ENCODE measurements at regions not wholly inside any gene's neighbourhood (a gene's known extent, or its start where the extent isn't known, plus 50 kb on each side); places are given as distances from the start of the nearest gene placed in this dataset.
"Not testable (repeated sequence)": the region's sequence is repeated elsewhere in the genome, so short reads cannot be mapped to it uniquely, and the experiment has no call there.

GRCh38 chr6:155765275-155766194 is 309.9 kb upstream of the NOX3 start:
- Mint-ChIP-seq H3K36me3 (no peaks in the 10 kb centered on the region), H3K9me3 (no peaks in the 10 kb centered on the region), H3K4me1 (no peaks in the 10 kb centered on the region), H3K4me3 (no peak overlapping the region), H3K27ac (no peak overlapping the region), H3K27me3 (ENCODE audit: insufficient read depth, low read depth) (no peaks in the 10 kb centered on the region)
- Histone ChIP-seq H4K20me1 (ENCODE audit: low read depth) (no peaks in the 10 kb centered on the region), H3K4me3 (no peak overlapping the region), H3K36me3 (no peaks in the 10 kb centered on the region), H3K9me3 (ENCODE audit: low read depth) (peaks cover 3% of the 10 kb centered on the region), H3K9ac (no peak overlapping the region), H3K27ac (no peak overlapping the region), H3K79me2 (ENCODE audit: low read depth) (no peaks in the 10 kb centered on the region), H3F3A (ENCODE audit: low read depth) (no peaks in the 10 kb centered on the region), H3K27me3 (no peaks in the 10 kb centered on the region), H3K4me2 (no peak overlapping the region), H3K4me1 (no peaks in the 10 kb centered on the region), H2AFZ (replicated peaks) (no peak overlapping the region)
- TF ChIP-seq EZH2phosphoT487 (IDR thresholded peaks at IDR 0.05) = no peak
- TF ChIP-seq CTCF (IDR thresholded peaks at IDR 0.05) = no peak
- no peak for TF ChIP-seq EZH2 (IDR thresholded peaks at IDR 0.05)
- DNase-seq (ENCODE audit: low spot score) = no peak

- TF ChIP-seq EZH2 (IDR thresholded peaks at IDR 0.05) (no peak), CTCF (IDR thresholded peaks at IDR 0.05) (no peak), EZH2phosphoT487 (IDR thresholded peaks at IDR 0.05) (no peak)
- H3K9me3 Mint-ChIP-seq = no peaks in the 10 kb centered on the region
- no peak overlapping the region for H3K4me3 Mint-ChIP-seq
These were observed 307.0 kb upstream of the NOX3 start for GRCh38 chr6:155762649-155763048.

GRCh38 chr6:155755452-155755851 is 299.8 kb upstream of the NOX3 start:
- H2AFZ ChIP-seq (replicated peaks) = no peak overlapping the region
- no peaks in the 10 kb centered on the region for H4K20me1 ChIP-seq (ENCODE audit: low read depth)
- H3K27me3 Mint-ChIP-seq (ENCODE audit: insufficient read depth, low read depth) = no peaks in the 10 kb centered on the region

More at GRCh38 chr6:155762649-155763048, 307.0 kb upstream of the NOX3 start:
- Mint-ChIP-seq H3K36me3 (no peaks in the 10 kb centered on the region), H3K27ac (no peak overlapping the region), H3K27me3 (ENCODE audit: insufficient read depth, low read depth) (no peaks in the 10 kb centered on the region), H3K4me1 (no peaks in the 10 kb centered on the region)
- no peaks in the 10 kb centered on the region for H3K4me1 ChIP-seq
- H2AFZ ChIP-seq (replicated peaks) = no peak overlapping the region
- no peak overlapping the region for H3K9ac ChIP-seq
- H3F3A ChIP-seq (ENCODE audit: low read depth) = no peaks in the 10 kb centered on the region
- no peaks in the 10 kb centered on the region for H4K20me1 ChIP-seq (ENCODE audit: low read depth)
- no peak overlapping the region for H3K4me3 ChIP-seq
- no peaks in the 10 kb centered on the region for H3K9me3 ChIP-seq (ENCODE audit: low read depth)
- H3K36me3 ChIP-seq = no peaks in the 10 kb centered on the region
- no peaks in the 10 kb centered on the region for H3K79me2 ChIP-seq (ENCODE audit: low read depth)
- no peaks in the 10 kb centered on the region for H3K27me3 ChIP-seq
- no peak overlapping the region for H3K27ac ChIP-seq
- no peak for DNase-seq (ENCODE audit: low spot score)
- no peak overlapping the region for H3K4me2 ChIP-seq

GRCh38 chr6:155748778-155749177 is 293.1 kb upstream of the NOX3 start:
- not testable (repeated sequence) for H3K27ac Mint-ChIP-seq; H3K79me2 ChIP-seq (ENCODE audit: low read depth); H4K20me1 ChIP-seq (ENCODE audit: low read depth); H3K4me2 ChIP-seq; H3K4me3 ChIP-seq; H3K36me3 ChIP-seq; DNase-seq (ENCODE audit: low spot score); H3K9me3 ChIP-seq (ENCODE audit: low read depth); H3K4me3 Mint-ChIP-seq; H3K27ac ChIP-seq; H3K27me3 Mint-ChIP-seq (ENCODE audit: insufficient read depth, low read depth); H3K27me3 ChIP-seq; H3K9ac ChIP-seq; H3K36me3 Mint-ChIP-seq; H3K4me1 ChIP-seq; H3F3A ChIP-seq (ENCODE audit: low read depth); H3K4me1 Mint-ChIP-seq
- H2AFZ ChIP-seq (replicated peaks) = peak overlapping the region; percentile 82
- H3K9me3 Mint-ChIP-seq = peaks cover 16% of the 10 kb centered on the region

More at GRCh38 chr6:155755452-155755851, 299.8 kb upstream of the NOX3 start:
- H3K4me1 Mint-ChIP-seq = no peaks in the 10 kb centered on the region
- TF ChIP-seq EZH2 (IDR thresholded peaks at IDR 0.05) = no peak
- TF ChIP-seq CTCF (IDR thresholded peaks at IDR 0.05) = no peak
- no peak for TF ChIP-seq EZH2phosphoT487 (IDR thresholded peaks at IDR 0.05)
- Histone ChIP-seq H3K4me3 (no peak overlapping the region), H3K36me3 (no peaks in the 10 kb centered on the region), H3K27ac (no peak overlapping the region), H3K4me2 (no peak overlapping the region), H3K9ac (no peak overlapping the region), H3K4me1 (no peaks in the 10 kb centered on the region), H3F3A (ENCODE audit: low read depth) (no peaks in the 10 kb centered on the region), H3K27me3 (no peaks in the 10 kb centered on the region), H3K79me2 (ENCODE audit: low read depth) (no peaks in the 10 kb centered on the region), H3K9me3 (ENCODE audit: low read depth) (no peaks in the 10 kb centered on the region)
- H3K4me3 Mint-ChIP-seq = no peak overlapping the region
- no peaks in the 10 kb centered on the region for H3K36me3 Mint-ChIP-seq
- no peak overlapping the region for H3K27ac Mint-ChIP-seq
- H3K9me3 Mint-ChIP-seq = peaks cover 19% of the 10 kb centered on the region
- no peak for DNase-seq (ENCODE audit: low spot score)

All from neural progenitor cell (in vitro differentiated cells).